ENCODE measurements at regions not wholly inside any gene's neighbourhood (a gene's known extent, or its start where the extent isn't known, plus 50 kb on each side); places are given as distances from the start of the nearest gene placed in this dataset.

GRCh38 chr14:54310151-54310850, 86.5 kb upstream of the CDKN3 start:
- TF ChIP-seq CTCF (IDR thresholded peaks at IDR 0.05): no peak

DNA sequence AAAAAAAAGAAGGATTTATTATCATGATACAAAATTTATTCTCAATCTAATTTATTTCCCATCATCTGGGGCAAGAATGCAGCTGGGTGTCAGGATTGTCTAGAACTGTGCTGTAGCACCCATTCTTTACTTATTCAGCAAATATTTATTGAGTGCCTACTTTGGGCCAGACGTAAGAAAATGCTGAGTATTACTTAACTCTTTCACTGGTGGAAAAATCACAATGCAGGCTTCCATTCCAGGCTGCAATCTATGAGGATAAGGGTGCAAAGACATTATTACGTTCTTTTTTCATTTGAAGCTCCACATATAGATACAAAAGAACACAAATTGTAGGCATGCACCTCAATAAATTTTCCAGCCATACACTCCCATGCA, 86.0 kb upstream of the CDKN3 start:
- no peak for TF ChIP-seq CTCF (IDR thresholded peaks at IDR 0.05)

GRCh38 chr14:54312166-54312801, 84.5 kb upstream of the CDKN3 start:
- no peak for TF ChIP-seq CTCF (IDR thresholded peaks at IDR 0.05)

DNA sequence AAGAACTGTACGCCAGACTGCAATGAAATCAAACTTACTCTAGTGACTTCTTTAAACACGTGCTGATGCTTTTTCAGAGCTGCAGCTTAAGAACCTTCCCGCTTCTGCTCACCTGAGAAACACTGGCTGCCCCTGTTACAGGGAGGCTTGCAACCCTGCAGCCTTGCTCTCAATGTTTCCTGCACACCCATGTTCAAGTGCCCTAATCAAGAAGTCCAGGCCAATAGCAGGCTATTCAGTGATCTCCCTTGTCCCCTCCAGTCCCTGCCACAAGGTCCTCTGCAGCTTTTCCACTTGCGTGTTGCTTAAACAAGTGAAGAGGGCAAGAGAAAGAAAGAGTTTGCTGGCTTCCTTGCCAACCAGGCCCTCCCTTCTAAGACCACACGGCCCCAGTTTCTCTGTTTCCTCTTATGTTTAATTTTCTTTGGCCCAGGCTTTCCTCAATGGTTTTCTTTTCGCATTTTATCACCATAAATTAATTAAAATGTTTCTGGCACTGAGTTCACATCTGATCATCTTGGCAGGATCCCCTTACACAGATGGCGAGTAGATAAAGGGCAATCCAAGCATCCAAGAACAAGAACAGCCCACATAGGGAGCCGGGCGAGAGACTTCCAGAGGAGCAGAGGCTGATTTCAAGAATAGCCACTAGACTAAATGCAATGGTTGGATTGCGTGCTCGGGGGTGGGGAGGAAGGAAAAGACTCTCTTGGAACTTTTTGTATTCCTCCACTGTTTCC, 82.3 kb upstream of the CDKN3 start:
- no peak for TF ChIP-seq CTCF (IDR thresholded peaks at IDR 0.05)

DNA sequence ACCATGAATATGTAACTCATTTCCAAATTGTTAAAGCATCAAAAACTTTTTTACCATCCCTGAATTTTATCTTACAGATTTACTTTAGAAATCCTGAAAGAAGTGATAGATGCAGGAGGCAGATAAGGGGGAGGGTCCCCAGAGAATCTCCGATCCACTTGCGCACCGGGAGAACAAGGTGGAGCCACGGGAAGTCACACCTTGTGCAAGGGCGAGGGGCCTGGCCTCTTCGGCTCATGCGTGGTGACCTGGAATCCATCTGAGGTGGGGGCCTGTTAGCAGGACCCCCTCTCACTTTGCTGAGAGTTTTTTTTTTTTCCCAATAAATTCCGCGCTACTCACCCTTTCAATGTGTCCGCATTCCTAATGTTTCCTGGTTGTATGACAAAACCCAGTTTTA, 80.2 kb upstream of the CDKN3 start:
- no peak for TF ChIP-seq CTCF (IDR thresholded peaks at IDR 0.05)

- no peak for TF ChIP-seq CTCF (IDR thresholded peaks at IDR 0.05)
Measured at GRCh38 chr14:54317391-54317790, 79.4 kb upstream of the CDKN3 start.

DNA sequence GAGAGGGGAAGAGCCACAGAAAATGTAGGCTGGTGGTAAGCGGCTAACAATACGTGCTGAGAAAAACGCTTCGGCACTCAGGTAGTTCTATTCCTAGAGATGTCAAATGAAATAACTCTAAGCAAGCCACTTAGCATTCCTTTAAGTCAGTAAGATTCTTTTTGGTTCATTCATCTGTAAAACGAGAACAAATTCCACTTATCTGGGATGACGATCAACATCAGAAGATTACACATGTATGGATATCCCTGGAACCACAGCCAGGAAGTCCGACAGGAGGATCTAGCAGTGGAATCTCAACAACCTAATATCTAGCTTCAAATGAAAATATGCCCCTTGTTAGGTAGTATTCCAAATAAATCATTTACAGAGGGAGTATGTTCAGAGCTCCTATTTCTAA, 74.6 kb upstream of the CDKN3 start:
- no peak for TF ChIP-seq CTCF (IDR thresholded peaks at IDR 0.05)

Measured in LNCAP (cell line).